Activated CD4-positive, alpha-beta T cell treated with anti-CD3 and anti-CD28 coated beads for 48 hours (primary cell): ENCODE measurements at regions not wholly inside any gene's neighbourhood (a gene's known extent, or its start where the extent isn't known, plus 50 kb on each side); places are given as distances from the start of the nearest gene placed in this dataset.

Experiments used
- DNase-seq: peaks from one replicate; pipeline ENCODE4 v3.0.0-alpha.2; 2020

- DNase-seq = no peak
Observed at GRCh38 chr2:226151157-226151556, 648.5 kb downstream of the IRS1 start.

GRCh38 chr2:226143091-226143490 lies 656.5 kb downstream of the IRS1 start:
- no peak for DNase-seq

GRCh38 chr2:226142463-226142862 lies 657.2 kb downstream of the IRS1 start:
- no peak for DNase-seq

- DNase-seq = no peak
Observed at GRCh38 chr2:226140594-226140993, 659.0 kb downstream of the IRS1 start.

- DNase-seq = no peak
Observed at GRCh38 chr2:226139759-226140158, 659.9 kb downstream of the IRS1 start.

GRCh38 chr2:226137201-226137811 lies 662.3 kb downstream of the IRS1 start:
- no peak for DNase-seq

- no peak for DNase-seq
Observed at GRCh38 chr2:226136739-226137138, 662.9 kb downstream of the IRS1 start.

- no peak for DNase-seq
Observed at GRCh38 chr2:226135861-226136548, 663.6 kb downstream of the IRS1 start.

- DNase-seq = no peak
Observed at GRCh38 chr2:226132323-226133215, 667.1 kb downstream of the IRS1 start.

GRCh38 chr2:226131299-226131784 lies 668.3 kb downstream of the IRS1 start:
- no peak for DNase-seq

- DNase-seq = no peak
Observed at GRCh38 chr2:226130192-226130591, 669.4 kb downstream of the IRS1 start.

GRCh38 chr2:226127682-226128081 lies 671.9 kb downstream of the IRS1 start:
- DNase-seq = no peak

- no peak for DNase-seq
Observed at GRCh38 chr2:226126104-226126503, 673.5 kb downstream of the IRS1 start.

GRCh38 chr2:226125176-226125883 lies 674.3 kb downstream of the IRS1 start:
- DNase-seq = no peak

- DNase-seq = no peak
Observed at GRCh38 chr2:226124548-226125011, 675.0 kb downstream of the IRS1 start.

- no peak for DNase-seq
Observed at GRCh38 chr2:226123300-226123699, 676.3 kb downstream of the IRS1 start.

GRCh38 chr2:226122041-226122440 lies 677.6 kb downstream of the IRS1 start:
- no peak for DNase-seq

GRCh38 chr2:226121046-226121738 lies 678.4 kb downstream of the IRS1 start:
- DNase-seq = no peak

GRCh38 chr2:226118471-226119429 lies 680.9 kb downstream of the IRS1 start:
- DNase-seq = no peak

GRCh38 chr2:226117510-226118065 lies 682.0 kb downstream of the IRS1 start:
- no peak for DNase-seq

- DNase-seq = no peak
Observed at GRCh38 chr2:226116346-226116745, 683.3 kb downstream of the IRS1 start.
